ENCODE measurements at regions not wholly inside any gene's neighbourhood (a gene's known extent, or its start where the extent isn't known, plus 50 kb on each side); places are given as distances from the start of the nearest gene placed in this dataset.

- H3K9me3 ChIP-seq (ENCODE audit: low read length): no peaks in the 10 kb centered on the region
- BruUV-seq (replicated peaks): no TSS peak
- H3K9me2 ChIP-seq (replicated peaks; ENCODE audit: low read length): no peaks in the 10 kb centered on the region
- H2AFZ ChIP-seq (ENCODE audit: low read length): no peak overlapping the region
- no peak overlapping the region for H3K27ac ChIP-seq (ENCODE audit: low read length)
- ChIA-PET CTCF (interaction anchor here (1.6 kb wide), 1 partner anchor 238 kb away, joined by 3 read pairs; the partner anchor contains the start of gene OLFML3), POLR2A (ENCODE audit: unreplicated experiment) (no interaction called here)
- H4K20me1 ChIP-seq (ENCODE audit: low read length): no peaks in the 10 kb centered on the region
- no peaks in the 10 kb centered on the region for H3F3A ChIP-seq (ENCODE audit: low read length, unreplicated experiment)
- no peak for DNase-seq
- no peak for TF ChIP-seq EZH2 (IDR thresholded peaks at IDR 0.05; ENCODE audit: low read length, unreplicated experiment)
- TF ChIP-seq CTCF (conservative IDR thresholded peaks at IDR 0.05; ENCODE audit: low read depth, low read length): no peak
- no peak for TF ChIP-seq EZH2phosphoT487 (IDR thresholded peaks at IDR 0.05; ENCODE audit: borderline replicate concordance, low read length)
- no peak for ATAC-seq
- H3K4me3 ChIP-seq (ENCODE audit: low read length): no peak overlapping the region
- H3K36me3 ChIP-seq (ENCODE audit: low read depth, low read length): no peaks in the 10 kb centered on the region
- intact Hi-C loops (cut with micrococcal nuclease): no loop called here
- H3K79me2 ChIP-seq (ENCODE audit: low read length): no peaks in the 10 kb centered on the region
- H3K4me2 ChIP-seq (ENCODE audit: low read length): no peak overlapping the region
- no peaks in the 10 kb centered on the region for H3K4me1 ChIP-seq (ENCODE audit: insufficient read depth, low read length)
- H3K9ac ChIP-seq (ENCODE audit: low read length): no peak overlapping the region
- H3K27me3 ChIP-seq (ENCODE audit: low read length): peaks cover 38% of the 10 kb centered on the region
These were observed 62.9 kb upstream of the SYT6 start for GRCh38 chr1:114216431-114217173.

- ChIA-PET POLR2A (ENCODE audit: unreplicated experiment) (no interaction called here), CTCF (interaction anchor here (1.6 kb wide), 1 partner anchor 236 kb away, joined by 3 read pairs; the partner anchor contains the start of gene OLFML3)
- no peaks in the 10 kb centered on the region for H3F3A ChIP-seq (ENCODE audit: low read length, unreplicated experiment)
- intact Hi-C loops (cut with micrococcal nuclease): no loop called here
- ATAC-seq (no peak), DNase-seq (peak; percentile 13)
- no peak overlapping the region for H3K4me2 ChIP-seq (ENCODE audit: low read length)
- H3K9me2 ChIP-seq (replicated peaks; ENCODE audit: low read length): no peaks in the 10 kb centered on the region
- no peak overlapping the region for H3K27ac ChIP-seq (ENCODE audit: low read length)
- no peaks in the 10 kb centered on the region for H3K36me3 ChIP-seq (ENCODE audit: low read depth, low read length)
- no peak overlapping the region for H2AFZ ChIP-seq (ENCODE audit: low read length)
- BruUV-seq (replicated peaks): no TSS peak
- H3K4me3 ChIP-seq (ENCODE audit: low read length): no peak overlapping the region
- H3K9ac ChIP-seq (ENCODE audit: low read length): no peak overlapping the region
- TF ChIP-seq EZH2 (IDR thresholded peaks at IDR 0.05; ENCODE audit: low read length, unreplicated experiment): no peak
- TF ChIP-seq EZH2phosphoT487 (IDR thresholded peaks at IDR 0.05; ENCODE audit: borderline replicate concordance, low read length): no peak
- no peak for TF ChIP-seq CTCF (conservative IDR thresholded peaks at IDR 0.05; ENCODE audit: low read depth, low read length)
- H3K27me3 ChIP-seq (ENCODE audit: low read length): peaks cover 50% of the 10 kb centered on the region
- no peaks in the 10 kb centered on the region for H3K4me1 ChIP-seq (ENCODE audit: insufficient read depth, low read length)
- no peaks in the 10 kb centered on the region for H4K20me1 ChIP-seq (ENCODE audit: low read length)
- no peaks in the 10 kb centered on the region for H3K79me2 ChIP-seq (ENCODE audit: low read length)
- no peaks in the 10 kb centered on the region for H3K9me3 ChIP-seq (ENCODE audit: low read length)
These were observed 61.8 kb upstream of the SYT6 start for GRCh38 chr1:114215436-114215835.

- H2AFZ ChIP-seq (ENCODE audit: low read length): no peak overlapping the region
- H3K36me3 ChIP-seq (ENCODE audit: low read depth, low read length): no peaks in the 10 kb centered on the region
- ChIA-PET CTCF (no interaction called here), POLR2A (ENCODE audit: unreplicated experiment) (no interaction called here)
- H3K79me2 ChIP-seq (ENCODE audit: low read length): no peaks in the 10 kb centered on the region
- H4K20me1 ChIP-seq (ENCODE audit: low read length): no peaks in the 10 kb centered on the region
- ATAC-seq (no peak), DNase-seq (no peak)
- no peaks in the 10 kb centered on the region for H3F3A ChIP-seq (ENCODE audit: low read length, unreplicated experiment)
- no peak for TF ChIP-seq EZH2 (IDR thresholded peaks at IDR 0.05; ENCODE audit: low read length, unreplicated experiment)
- no peak for TF ChIP-seq EZH2phosphoT487 (IDR thresholded peaks at IDR 0.05; ENCODE audit: borderline replicate concordance, low read length)
- TF ChIP-seq CTCF (conservative IDR thresholded peaks at IDR 0.05; ENCODE audit: low read depth, low read length): no peak
- H3K4me1 ChIP-seq (ENCODE audit: insufficient read depth, low read length): no peaks in the 10 kb centered on the region
- no TSS peak for BruUV-seq (replicated peaks)
- H3K9me2 ChIP-seq (replicated peaks; ENCODE audit: low read length): no peaks in the 10 kb centered on the region
- H3K9ac ChIP-seq (ENCODE audit: low read length): no peak overlapping the region
- peaks cover 64% of the 10 kb centered on the region for H3K27me3 ChIP-seq (ENCODE audit: low read length)
- H3K27ac ChIP-seq (ENCODE audit: low read length): no peak overlapping the region
- intact Hi-C loops (cut with micrococcal nuclease): no loop called here
- no peak overlapping the region for H3K4me3 ChIP-seq (ENCODE audit: low read length)
- H3K4me2 ChIP-seq (ENCODE audit: low read length): no peak overlapping the region
- H3K9me3 ChIP-seq (ENCODE audit: low read length): no peaks in the 10 kb centered on the region
These were observed 60.3 kb upstream of the SYT6 start for GRCh38 chr1:114214016-114214415.
